GM12878 (cell line): ENCODE measurements at regions not wholly inside any gene's neighbourhood (a gene's known extent, or its start where the extent isn't known, plus 50 kb on each side); places are given as distances from the start of the nearest gene placed in this dataset.

ENCODE experiments used
- ATAC-seq: fragments of 200-7000 bp; cut with Tn5 transposase; 3 replicates; pipeline ENCODE4 v1.9.1; 2020; ENCODE audit warnings: mild to moderate bottlenecking, moderate library complexity
- BruUV-seq: library from RNA; stranded (reverse); fragments of 400-500 nt; replicated peaks from 2 replicates; lab custom pipeline; 2021; lab: Mats Ljungman, UMichigan
- CTCF ChIA-PET: fragments of 300-600 bp; sonication (Branson Sonifier 250); formaldehyde crosslinking; extraction: SDS; loops from one replicate; lab custom pipeline; 2021; ENCODE audit warnings: inconsistent platforms; lab: Yijun Ruan, JAX
- POLR2A ChIA-PET: fragments of 350-600 bp; formaldehyde crosslinking; extraction: SDS; loops from one replicate; lab custom pipeline; 2021; ENCODE audit warnings: inconsistent platforms; lab: Charles Lee
- RAD21 ChIA-PET: fragments of 300-600 bp; sonication (Branson Sonifier 250); formaldehyde crosslinking; loops from one replicate; lab custom pipeline; 2023; ENCODE audit warnings: antibody characterized with exemption; ENCODE audit not compliant: unreplicated experiment; lab: Charles Lee
- SMC1A ChIA-PET: fragments of 300-600 bp; sonication (Branson Sonifier 250); formaldehyde crosslinking; loops from one replicate; lab custom pipeline; 2023; ENCODE audit not compliant: unreplicated experiment, uncharacterized antibody; lab: Charles Lee
- DNase-seq: peaks from one replicate; pipeline ENCODE4 v3.0.0-alpha.2; 2011; ENCODE audit warnings: low read depth, low spot score
- FAIRE-seq: peaks from 3 replicates; lab custom pipeline; 2011; peaks lifted over from hg19 to GRCh38; lab: Jason Lieb, UNC
- H2AFZ ChIP-seq: 2 replicates; pipeline ENCODE4 v1.6.0; 2011; ENCODE audit warnings: low read depth, low read length, control low read depth; ENCODE audit not compliant: control insufficient read depth
- H3K27ac ChIP-seq: 2 replicates; pipeline ENCODE4 v1.5.1; 2011; ENCODE audit warnings: control low read depth; ENCODE audit not compliant: control insufficient read depth, insufficient read depth
- H3K27me3 ChIP-seq, 2 experiments: replicated peaks in 1 of 2; 2 replicates each; pipeline versions ENCODE4 v1.6.0 to v1.6.1; 2011; ENCODE audit warnings: low read length in 1 of 2; ENCODE audit not compliant: control insufficient read depth in 2 of 2, insufficient read depth in 2 of 2
- H3K36me3 ChIP-seq, 2 experiments: 2 replicates each; pipeline ENCODE4 v1.5.1; 2011; ENCODE audit warnings: low read length in 1 of 2; ENCODE audit not compliant: control insufficient read depth in 2 of 2, insufficient read depth in 2 of 2
- H3K4me1 ChIP-seq: 2 replicates; pipeline ENCODE4 v1.6.1; 2011; ENCODE audit warnings: mild to moderate bottlenecking, low read length, moderate library complexity, mixed read lengths; ENCODE audit not compliant: control insufficient read depth, insufficient read depth
- H3K4me2 ChIP-seq: 2 replicates; pipeline ENCODE4 v1.6.0; 2011; ENCODE audit warnings: control low read depth; ENCODE audit not compliant: control insufficient read depth, insufficient read depth
- H3K4me3 ChIP-seq: fragments of 200-600 bp; sonication (generic); 2 replicates; pipeline ENCODE4 v1.5.1; 2016
- H3K79me2 ChIP-seq: 2 replicates; pipeline ENCODE4 v1.6.0; 2011; ENCODE audit warnings: low read length; ENCODE audit not compliant: control insufficient read depth, insufficient read depth
- H3K9ac ChIP-seq: 2 replicates; pipeline ENCODE4 v1.8.0; 2011; ENCODE audit warnings: low read length, control low read depth, mixed read lengths; ENCODE audit not compliant: control insufficient read depth, insufficient read depth
- H3K9me3 ChIP-seq: replicated peaks from 3 replicates; pipeline ENCODE4 v1.5.1; 2011; ENCODE audit warnings: mild to moderate bottlenecking, low read length; ENCODE audit not compliant: control insufficient read depth, insufficient read depth
- H4K20me1 ChIP-seq: 2 replicates; pipeline ENCODE4 v1.6.0; 2011; ENCODE audit not compliant: control insufficient read depth, insufficient read depth
- ETV6 ChIP-seq, 2 experiments: fragments of 450-650 bp in 1 of 2; IDR thresholded peaks in 1 of 2; conservative IDR thresholded peaks in 1 of 2; 2 replicates each; pipeline ENCODE4 v1.6.1; 2014; ENCODE audit warnings: antibody characterized with exemption in 1 of 2, borderline replicate concordance in 1 of 2, low read depth in 1 of 2, mild to moderate bottlenecking in 1 of 2, moderate library complexity in 1 of 2
- RUNX3 ChIP-seq: IDR thresholded peaks from 2 replicates; pipeline ENCODE4 v1.6.1; 2012; ENCODE audit warnings: low read length, inconsistent platforms
- SKIL ChIP-seq: fragments of 450-650 bp; IDR thresholded peaks from 2 replicates; pipeline ENCODE4 v1.6.1; 2017; ENCODE audit warnings: mild to moderate bottlenecking, low read depth, inconsistent platforms; ENCODE audit not compliant: poor library complexity, severe bottlenecking
- SREBF1 ChIP-seq: IDR thresholded peaks from 2 replicates; pipeline ENCODE4 v1.6.1; 2012; ENCODE audit warnings: mild to moderate bottlenecking, low read length
- WRNIP1 ChIP-seq: IDR thresholded peaks from 2 replicates; pipeline ENCODE4 v1.6.1; 2011; ENCODE audit warnings: low read depth, low read length, improper control_type of control experiment, borderline replicate concordance
- YY1 ChIP-seq: IDR thresholded peaks from 2 replicates; pipeline ENCODE4 v1.6.1; 2011; ENCODE audit warnings: low read depth, mild to moderate bottlenecking, low read length
- WGBS: methylation state at CpG from one replicate; pipeline ENCODE4 v1.1.6; 2016; ENCODE audit warnings: low lambda C conversion rate; ENCODE audit not compliant: insufficient replicate concordance, insufficient coverage; ENCODE audit errors: missing lambda C conversion rate; 5-methylcytosine and 5-hydroxymethylcytosine counted together
- in situ Hi-C: fragments of 300-500 bp; cut with MboI; formaldehyde crosslinking; loops from 9 replicates; pipeline ENCODE4 v1.14.3; 2018; ENCODE audit warnings: mixed read lengths
- intact Hi-C: fragments of 100-400 bp; cut with micrococcal nuclease; formaldehyde crosslinking; loops from one replicate; pipeline ENCODE4 v1.14.2; 2022; ENCODE audit not compliant: unreplicated experiment

GRCh38 chr14:101224356-101225156, 321.0 kb upstream of the RTL1 start:
- FAIRE-seq = no peak
- H3K36me3 ChIP-seq = no peaks in the 10 kb centered on the region
- ATAC-seq = no peak
- H4K20me1 ChIP-seq = no peaks in the 10 kb centered on the region
- ChIA-PET SMC1A (no interaction called here), CTCF (no interaction called here), POLR2A (no interaction called here), RAD21 (no interaction called here)
- no TSS peak for BruUV-seq
- WGBS = 42% methylated on average over 22 of the region's 22 CpGs
- no peaks in the 10 kb centered on the region for H3K27me3 ChIP-seq
- H3K9ac ChIP-seq = no peak overlapping the region
- H3K4me3 ChIP-seq = no peak overlapping the region
- no peak for TF ChIP-seq YY1
- TF ChIP-seq SKIL = no peak
- no peak for TF ChIP-seq ETV6 (conservative IDR thresholded peaks at IDR 0.05 in 1 of 2, IDR thresholded peaks at IDR 0.05 in 1 of 2; ENCODE audit: borderline replicate concordance in 1 of 2, low read depth in 1 of 2)
- TF ChIP-seq WRNIP1 = no peak
- no peak for TF ChIP-seq SREBF1
- no peak for TF ChIP-seq RUNX3
- H3K4me2 ChIP-seq = no peak overlapping the region
- H3K9me3 ChIP-seq = no peaks in the 10 kb centered on the region; the same call in 2 of the 3 replicates
- H2AFZ ChIP-seq = no peak overlapping the region
- no peak overlapping the region for H3K27ac ChIP-seq
- no peaks in the 10 kb centered on the region for H3K4me1 ChIP-seq
- intact Hi-C loops = no loop called here
- no peaks in the 10 kb centered on the region for H3K79me2 ChIP-seq
- no peak for DNase-seq
- in situ Hi-C loops = no loop called here
